Kasumi-1 (cell line): ENCODE measurements at regions not wholly inside any gene's neighbourhood (a gene's known extent, or its start where the extent isn't known, plus 50 kb on each side); places are given as distances from the start of the nearest gene placed in this dataset.
A peak's percentile ranks its signal among the peaks of the same experiment; 100 is the strongest.

ENCODE experiments used
- DNase-seq, 2 experiments: peaks; one replicate each; lab custom pipeline; 2025; lab: John Stamatoyannopoulos, UW

DNA sequence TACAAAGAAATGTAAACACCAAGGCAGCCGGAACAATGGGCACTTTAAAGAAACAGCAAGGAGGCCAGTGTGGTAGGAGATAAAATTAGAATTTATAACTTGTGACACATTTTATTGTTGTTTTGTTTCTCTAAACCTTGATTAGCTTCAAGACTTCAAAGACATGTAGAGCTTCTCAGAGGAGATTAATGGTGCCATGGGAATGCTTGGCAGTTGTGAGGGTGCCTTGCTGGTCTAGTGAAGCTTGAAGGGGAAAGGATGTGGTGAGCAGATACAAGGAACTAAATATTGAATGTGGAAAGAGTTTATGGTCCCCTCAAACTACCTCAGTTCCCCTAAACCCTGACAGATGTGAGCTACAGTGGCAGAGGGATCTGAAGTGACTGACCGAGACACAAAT, 322.4 kb upstream of the ADAMTS16 start:
- no peak for DNase-seq

- no peak for DNase-seq
Measured at GRCh38 chr5:4831325-4831724, 308.8 kb upstream of the ADAMTS16 start.

DNA sequence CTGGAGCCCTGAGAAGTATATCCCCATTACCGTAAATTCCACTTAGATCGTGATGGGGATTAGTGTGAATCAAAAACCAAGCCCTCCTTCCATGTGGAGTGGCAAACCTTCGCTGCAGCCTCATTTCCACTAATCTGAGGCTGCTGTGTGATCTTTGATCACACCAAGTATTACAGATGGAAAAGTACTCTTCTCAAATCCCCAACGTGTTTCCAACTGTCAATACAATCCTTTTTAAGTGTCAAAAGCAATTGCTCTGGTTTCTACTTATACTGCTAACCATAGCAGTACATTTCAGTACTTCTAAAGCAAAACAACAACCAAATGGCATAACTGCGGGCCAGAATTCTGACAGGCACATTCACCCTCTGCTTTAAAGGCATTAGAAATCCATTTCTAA, 307.7 kb upstream of the ADAMTS16 start:
- DNase-seq, result no peak

GRCh38 chr5:4833104-4833738, 306.9 kb upstream of the ADAMTS16 start:
- DNase-seq, result no peak

GRCh38 chr5:4837489-4838058, 302.6 kb upstream of the ADAMTS16 start:
- DNase-seq, result no peak

DNA sequence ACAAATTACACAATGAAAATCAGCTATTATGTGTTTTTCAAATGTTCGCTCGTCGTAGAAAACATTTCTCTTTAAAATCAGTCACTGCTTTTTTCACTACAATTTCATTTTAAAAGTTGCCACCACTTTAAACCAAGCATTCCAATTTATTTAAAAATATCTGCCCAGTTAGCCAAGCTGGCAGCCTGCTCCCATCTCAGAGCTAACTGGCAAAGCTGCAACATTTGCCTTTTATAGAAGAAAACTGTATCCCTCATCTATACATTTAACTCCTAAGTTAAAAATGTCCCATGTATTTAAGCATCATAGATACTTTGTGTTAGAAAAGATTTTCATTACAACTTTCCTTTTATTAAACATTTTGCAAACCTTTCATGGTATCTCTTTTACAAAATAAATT, 294.9 kb upstream of the ADAMTS16 start:
- no peak for DNase-seq

DNA sequence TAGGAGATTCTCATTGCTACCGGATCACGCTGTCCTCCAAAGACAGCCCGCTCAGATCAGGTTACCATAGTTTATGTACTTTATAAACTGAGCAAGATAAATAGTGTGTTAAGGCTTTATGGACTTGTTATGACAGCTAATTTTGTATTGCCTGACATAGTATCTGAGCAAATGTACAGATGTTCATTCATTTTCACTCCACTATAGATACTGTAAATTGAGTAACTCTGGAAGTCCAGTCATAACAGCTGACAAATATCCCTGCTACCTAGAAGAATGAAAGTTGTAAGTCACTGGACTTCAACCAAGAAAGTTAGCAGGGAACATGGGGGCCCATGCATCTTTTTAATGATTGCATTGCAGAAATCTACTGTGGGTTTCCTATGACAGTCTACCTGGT, 292.4 kb upstream of the ADAMTS16 start:
- DNase-seq, result no peak

- no peak for DNase-seq
Measured at GRCh38 chr5:4855036-4855435, 285.1 kb upstream of the ADAMTS16 start.

DNA sequence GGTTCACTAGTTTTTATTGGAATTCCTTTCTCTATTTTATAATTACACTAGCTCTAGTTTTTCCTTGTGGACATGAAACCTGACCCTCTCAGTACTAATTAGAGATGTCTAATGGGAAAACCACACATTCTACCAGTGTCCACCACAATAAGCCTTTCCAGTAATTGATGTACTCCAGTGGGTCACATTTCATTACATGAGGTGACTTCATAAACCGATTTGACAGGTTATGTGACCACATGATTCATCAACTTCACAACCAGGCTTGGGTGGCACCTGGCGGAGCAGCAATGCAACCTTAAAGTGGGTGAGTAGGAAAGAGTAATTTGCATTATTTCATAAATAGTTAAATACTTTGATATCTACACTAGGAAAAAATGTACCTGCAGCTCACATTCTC, 284.2 kb upstream of the ADAMTS16 start:
- DNase-seq, result no peak

DNA sequence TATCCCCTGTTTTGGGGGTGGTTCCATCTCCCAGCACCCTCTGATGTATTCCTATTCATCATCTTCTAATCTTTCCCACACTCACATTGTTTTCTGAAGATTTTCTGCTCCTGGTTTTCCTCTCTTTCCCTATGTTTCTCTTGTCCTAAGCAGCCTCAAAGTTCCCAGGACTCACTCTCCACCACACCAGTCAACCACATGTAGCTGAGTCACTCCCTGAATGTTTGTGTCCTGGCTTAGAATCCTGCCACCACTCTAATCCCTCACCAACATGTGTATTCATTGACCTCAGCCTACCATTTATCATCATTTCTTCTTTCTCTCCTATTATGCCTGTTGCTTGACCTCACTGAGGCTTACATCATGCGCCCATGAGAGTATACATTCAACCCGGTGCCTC, 282.4 kb upstream of the ADAMTS16 start:
- DNase-seq, result no peak

DNA sequence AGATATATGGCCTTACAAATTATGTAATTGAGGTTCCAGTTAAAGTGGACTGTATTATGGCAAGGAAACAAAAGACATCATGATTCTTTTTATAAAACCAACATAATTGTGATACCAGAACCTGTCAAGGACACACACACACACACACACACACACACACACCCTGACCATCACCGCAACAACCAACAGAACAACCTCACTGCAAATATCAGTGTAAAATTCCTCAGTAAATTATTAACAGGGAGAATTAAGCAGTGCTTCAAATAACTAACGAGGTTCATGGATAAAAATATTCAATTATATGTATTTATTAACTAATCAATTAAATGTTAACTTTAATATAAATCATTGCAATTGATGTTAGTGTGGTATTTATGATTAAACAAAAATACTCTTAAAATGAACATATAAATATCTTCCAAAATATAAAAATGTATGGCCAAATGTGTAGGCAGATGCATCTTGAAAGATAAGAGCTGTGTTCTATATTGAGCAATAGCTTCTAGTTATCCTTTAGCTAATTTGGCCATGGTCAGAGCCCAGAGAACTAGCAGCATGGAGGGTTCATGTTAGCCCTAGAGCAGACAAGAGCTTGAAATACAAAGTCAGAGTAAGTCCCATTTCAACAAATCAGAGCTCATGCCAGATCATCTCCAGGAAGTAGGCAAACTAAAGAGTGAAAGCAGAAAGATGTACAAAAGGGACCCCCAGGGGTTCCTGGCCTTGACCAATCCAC, 280.5 kb upstream of the ADAMTS16 start:
- no peak for DNase-seq

DNA sequence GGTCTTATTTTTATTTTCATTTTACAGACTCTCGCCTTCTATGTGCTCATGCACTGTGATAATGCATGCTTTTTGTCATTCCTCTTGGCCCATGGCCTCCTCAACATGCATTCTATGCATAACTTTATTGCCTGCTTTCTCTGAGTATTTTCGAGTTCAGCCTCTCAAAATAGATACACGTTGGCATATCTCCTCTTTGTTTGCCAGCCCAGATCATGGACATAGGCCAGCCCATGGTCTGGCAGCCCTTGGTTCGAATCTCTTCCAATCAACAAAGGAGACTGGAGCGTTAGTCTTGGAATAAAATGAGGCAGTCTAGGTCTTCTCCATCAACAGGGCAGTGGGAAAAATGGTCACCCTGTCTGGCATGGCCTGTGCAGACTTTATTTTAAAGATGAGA, 279.5 kb upstream of the ADAMTS16 start:
- DNase-seq, result no peak

GRCh38 chr5:4862500-4862899, 277.6 kb upstream of the ADAMTS16 start:
- peak; percentile 69 to 75 for DNase-seq

DNA sequence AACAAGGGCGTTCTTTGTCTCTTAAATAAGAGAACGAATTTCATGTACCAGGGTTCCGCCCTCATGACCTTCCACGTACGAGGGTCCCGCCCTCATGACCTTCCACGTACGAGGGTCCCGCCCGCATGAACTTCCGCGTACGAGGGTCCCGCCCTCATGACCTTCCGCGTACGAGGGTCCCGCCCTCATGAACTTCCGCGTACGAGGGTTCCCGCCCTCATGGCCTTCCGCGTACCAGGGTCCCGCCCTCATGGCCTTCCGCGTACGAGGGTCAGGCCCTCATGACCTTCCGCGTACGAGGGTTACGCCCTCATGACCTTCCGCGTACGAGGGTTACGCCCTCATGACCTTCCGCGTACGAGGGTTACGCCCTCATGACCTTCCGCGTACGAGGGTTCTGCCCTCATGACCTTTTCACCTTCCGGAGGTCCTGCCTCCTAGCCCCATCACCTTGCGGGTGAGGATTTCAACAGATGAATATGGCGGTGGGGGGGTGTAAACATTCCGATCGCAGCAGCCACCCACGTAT, 273.9 kb upstream of the ADAMTS16 start:
- DNase-seq, result no peak

- no peak for DNase-seq
Measured at GRCh38 chr5:4866817-4867216, 273.3 kb upstream of the ADAMTS16 start.

DNA sequence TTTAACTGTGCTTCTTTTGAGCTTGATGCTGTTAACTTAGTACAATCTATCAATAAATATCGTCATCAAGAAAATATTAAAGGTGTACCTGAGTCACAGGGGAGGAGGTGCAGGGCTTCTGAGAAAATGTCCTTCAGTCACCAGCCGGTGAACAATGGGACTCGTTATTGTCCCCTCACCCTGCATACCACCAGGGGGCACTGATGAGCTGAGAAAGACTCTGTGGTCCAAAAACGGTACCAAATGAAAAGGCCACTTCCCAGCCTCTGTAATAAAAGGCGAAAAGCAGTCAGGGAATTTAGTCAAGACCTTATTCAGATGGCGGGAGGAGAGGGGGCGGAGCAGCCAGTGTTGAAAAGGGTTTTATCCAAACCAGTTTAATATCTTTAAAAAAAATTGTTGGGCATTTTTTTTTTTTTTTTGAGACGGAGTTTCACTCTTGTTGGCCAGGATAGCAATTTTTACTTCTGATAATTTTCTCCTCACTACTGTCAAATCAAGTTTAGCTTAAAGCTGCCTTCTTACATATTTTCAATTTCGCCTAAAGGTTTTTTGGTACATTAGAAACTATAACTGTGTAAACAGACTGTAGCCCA, 271.9 kb upstream of the ADAMTS16 start:
- peak; percentile 35 to 36 for DNase-seq

- DNase-seq, result no peak
Measured at GRCh38 chr5:4873652-4874051, 266.5 kb upstream of the ADAMTS16 start.

DNA sequence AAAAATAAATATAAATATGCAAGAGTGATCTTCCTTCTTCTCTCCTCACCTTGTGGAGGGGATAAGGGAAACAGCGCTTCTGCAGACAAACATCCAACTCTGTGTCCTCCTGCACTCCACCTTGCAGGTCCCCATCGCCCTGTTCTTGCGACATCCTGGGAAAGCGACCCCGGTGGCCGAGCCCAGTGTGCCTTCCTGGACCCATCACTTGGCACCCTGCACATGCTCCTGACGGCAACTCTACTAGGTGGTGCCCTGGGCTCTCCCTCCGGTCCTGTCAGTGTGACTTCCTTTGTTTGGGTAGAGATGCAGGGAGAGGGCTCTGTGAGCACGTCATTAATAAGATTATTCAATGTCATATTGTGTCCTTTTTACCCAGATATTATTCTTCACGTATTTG, 266.0 kb upstream of the ADAMTS16 start:
- DNase-seq, result no peak

GRCh38 chr5:4875942-4876341, 264.2 kb upstream of the ADAMTS16 start:
- DNase-seq, result no peak

DNA sequence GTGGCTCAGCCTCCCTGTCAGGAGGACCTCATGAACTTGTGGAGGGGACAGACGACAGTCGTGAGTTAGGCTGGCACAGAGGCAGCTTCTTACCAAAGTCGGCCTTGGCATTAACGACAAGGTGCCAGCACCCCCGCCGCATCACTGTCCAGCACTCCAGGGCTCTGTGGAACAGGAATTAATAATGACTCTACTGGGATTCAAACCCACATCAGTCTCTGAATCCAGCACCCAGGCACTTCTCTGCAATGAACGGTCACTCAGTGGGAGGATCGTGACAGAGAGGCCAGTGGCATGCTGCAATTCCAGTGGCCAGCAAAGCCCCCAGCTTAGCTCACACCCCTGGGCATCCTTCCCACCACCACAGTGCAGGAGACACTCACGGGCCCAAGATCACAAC, 263.3 kb upstream of the ADAMTS16 start:
- no peak for DNase-seq

- DNase-seq, result no peak
Measured at GRCh38 chr5:4877579-4877978, 262.6 kb upstream of the ADAMTS16 start.

GRCh38 chr5:4879075-4879474, 261.1 kb upstream of the ADAMTS16 start:
- no peak for DNase-seq
